Mononuclear cell (primary cell): ENCODE measurements at regions not wholly inside any gene's neighbourhood (a gene's known extent, or its start where the extent isn't known, plus 50 kb on each side); places are given as distances from the start of the nearest gene placed in this dataset.
"Not testable (repeated sequence)": the region's sequence is repeated elsewhere in the genome, so short reads cannot be mapped to it uniquely, and the experiment has no call there.

Experiments
- H3K27me3 ChIP-seq: 2 replicates; pipeline ENCODE4 v1.6.0; 2011; ENCODE audit warnings: low read length, control low read depth; ENCODE audit not compliant: insufficient read depth
- H3K4me1 ChIP-seq: 2 replicates; pipeline ENCODE4 v1.5.1; 2011; ENCODE audit warnings: mild to moderate bottlenecking, low read length, control low read depth; ENCODE audit not compliant: insufficient read depth
- H3K4me3 ChIP-seq: 2 replicates; pipeline ENCODE4 v1.5.1; 2011; ENCODE audit warnings: mild to moderate bottlenecking, low read length, moderate library complexity
- H3K9me3 ChIP-seq: 2 replicates; pipeline ENCODE4 v1.5.1; 2011; ENCODE audit warnings: low read depth, mild to moderate bottlenecking, control low read depth, low read length

- no peak overlapping the region for H3K4me3 ChIP-seq
- H3K9me3 ChIP-seq = peaks cover 17% of the 10 kb centered on the region
- peaks cover 17% of the 10 kb centered on the region for H3K4me1 ChIP-seq
- no peaks in the 10 kb centered on the region for H3K27me3 ChIP-seq
Measured at GRCh38 chr4:158035662-158036195, 137.1 kb downstream of the GASK1B start.

- Histone ChIP-seq H3K4me3 (no peak overlapping the region), H3K4me1 (peaks cover 17% of the 10 kb centered on the region), H3K27me3 (no peaks in the 10 kb centered on the region)
Measured at GRCh38 chr4:158033416-158034120, 139.3 kb downstream of the GASK1B start.

GRCh38 chr4:158032733-158033415 lies 140.0 kb downstream of the GASK1B start:
- H3K4me1 ChIP-seq = peaks cover 17% of the 10 kb centered on the region
- H3K4me3 ChIP-seq = no peak overlapping the region
- H3K9me3 ChIP-seq = peaks cover 14% of the 10 kb centered on the region
- H3K27me3 ChIP-seq = no peaks in the 10 kb centered on the region

More at GRCh38 chr4:158033416-158034120, 139.3 kb downstream of the GASK1B start:
- peaks cover 13% of the 10 kb centered on the region for H3K9me3 ChIP-seq

- H3K27me3 ChIP-seq, H3K4me3 ChIP-seq: not testable (repeated sequence)
Measured at GRCh38 chr4:158028381-158028780, 144.4 kb downstream of the GASK1B start.

GRCh38 chr4:158025131-158025530 lies 147.7 kb downstream of the GASK1B start:
- H3K27me3 ChIP-seq = no peaks in the 10 kb centered on the region
- peaks cover 14% of the 10 kb centered on the region for H3K9me3 ChIP-seq
- H3K4me3 ChIP-seq = no peak overlapping the region
- no peaks in the 10 kb centered on the region for H3K4me1 ChIP-seq

More at GRCh38 chr4:158028381-158028780, 144.4 kb downstream of the GASK1B start:
- H3K9me3 ChIP-seq = peaks cover 14% of the 10 kb centered on the region
- not testable (repeated sequence) for H3K4me1 ChIP-seq

GRCh38 chr4:158020734-158021346 lies 152.0 kb downstream of the GASK1B start:
- Histone ChIP-seq H3K9me3 (no peaks in the 10 kb centered on the region), H3K4me3 (no peak overlapping the region), H3K4me1 (peaks cover 4% of the 10 kb centered on the region), H3K27me3 (no peaks in the 10 kb centered on the region)

GRCh38 chr4:158020176-158020575 lies 152.6 kb downstream of the GASK1B start:
- Histone ChIP-seq H3K9me3 (no peaks in the 10 kb centered on the region), H3K4me1 (peaks cover 4% of the 10 kb centered on the region), H3K27me3 (no peaks in the 10 kb centered on the region), H3K4me3 (no peak overlapping the region)

GRCh38 chr4:158018831-158019230 lies 154.0 kb downstream of the GASK1B start:
- peaks cover 4% of the 10 kb centered on the region for H3K4me1 ChIP-seq
- no peaks in the 10 kb centered on the region for H3K27me3 ChIP-seq
- H3K4me3 ChIP-seq = no peak overlapping the region
- no peaks in the 10 kb centered on the region for H3K9me3 ChIP-seq

GRCh38 chr4:158018221-158018830 lies 154.5 kb downstream of the GASK1B start:
- Histone ChIP-seq H3K27me3 (no peaks in the 10 kb centered on the region), H3K9me3 (no peaks in the 10 kb centered on the region), H3K4me1 (peaks cover 4% of the 10 kb centered on the region), H3K4me3 (no peak overlapping the region)

- H3K4me1 ChIP-seq = peaks cover 4% of the 10 kb centered on the region
- no peak overlapping the region for H3K4me3 ChIP-seq
- no peaks in the 10 kb centered on the region for H3K27me3 ChIP-seq
- no peaks in the 10 kb centered on the region for H3K9me3 ChIP-seq
Measured at GRCh38 chr4:158016511-158016910, 156.3 kb downstream of the GASK1B start.

GRCh38 chr4:158015241-158015640 lies 157.6 kb downstream of the GASK1B start:
- Histone ChIP-seq H3K4me3 (no peak overlapping the region), H3K9me3 (no peaks in the 10 kb centered on the region), H3K4me1 (peaks cover 4% of the 10 kb centered on the region), H3K27me3 (no peaks in the 10 kb centered on the region)

- Histone ChIP-seq H3K4me1 (peaks cover 4% of the 10 kb centered on the region), H3K9me3 (no peaks in the 10 kb centered on the region), H3K27me3 (no peaks in the 10 kb centered on the region), H3K4me3 (no peak overlapping the region)
Measured at GRCh38 chr4:158013858-158014257, 159.0 kb downstream of the GASK1B start.

- H3K9me3 ChIP-seq = no peaks in the 10 kb centered on the region
- peaks cover 15% of the 10 kb centered on the region for H3K4me1 ChIP-seq
- H3K27me3 ChIP-seq = no peaks in the 10 kb centered on the region
- no peak overlapping the region for H3K4me3 ChIP-seq
Measured at GRCh38 chr4:158010361-158010760, 162.5 kb downstream of the GASK1B start.

GRCh38 chr4:158008551-158009218 lies 164.1 kb downstream of the GASK1B start:
- Histone ChIP-seq H3K4me1 (peaks cover 25% of the 10 kb centered on the region), H3K9me3 (no peaks in the 10 kb centered on the region), H3K4me3 (no peak overlapping the region)

More at GRCh38 chr4:158008551-158009218, 164.1 kb downstream of the GASK1B start:
- no peaks in the 10 kb centered on the region for H3K27me3 ChIP-seq
